ENCODE measurements at regions not wholly inside any gene's neighbourhood (a gene's known extent, or its start where the extent isn't known, plus 50 kb on each side); places are given as distances from the start of the nearest gene placed in this dataset.

GRCh38 chr7:148472406-148472805 is 118.2 kb upstream of the C7orf33 start:
- H3K9me3 ChIP-seq (ENCODE audit: control insufficient read depth in 2 of 2, insufficient read depth in 1 of 2, low read depth in 1 of 2, low read length in 1 of 2): no peaks in the 10 kb centered on the region
- H3K4me1 ChIP-seq (ENCODE audit: control insufficient read depth in 2 of 2, insufficient read depth in 2 of 2, low read length in 1 of 2): no peaks in the 10 kb centered on the region
- H3K27ac ChIP-seq (ENCODE audit: low read depth in 2 of 2, low read length in 1 of 2): no peak overlapping the region
- 55 to 63% methylated on average over 11 of the region's 11 CpGs for WGBS, 2 donors
- no peaks in the 10 kb centered on the region for H3K27me3 ChIP-seq (ENCODE audit: control insufficient read depth in 1 of 2, insufficient read depth in 2 of 2, low read length in 2 of 2)
- no peak overlapping the region for H3K4me3 ChIP-seq (ENCODE audit: low read depth in 1 of 2, low read length in 2 of 2)
- H3K36me3 ChIP-seq (ENCODE audit: control insufficient read depth in 2 of 2, insufficient read depth in 2 of 2, low read length in 1 of 2): no peaks in the 10 kb centered on the region

DNA sequence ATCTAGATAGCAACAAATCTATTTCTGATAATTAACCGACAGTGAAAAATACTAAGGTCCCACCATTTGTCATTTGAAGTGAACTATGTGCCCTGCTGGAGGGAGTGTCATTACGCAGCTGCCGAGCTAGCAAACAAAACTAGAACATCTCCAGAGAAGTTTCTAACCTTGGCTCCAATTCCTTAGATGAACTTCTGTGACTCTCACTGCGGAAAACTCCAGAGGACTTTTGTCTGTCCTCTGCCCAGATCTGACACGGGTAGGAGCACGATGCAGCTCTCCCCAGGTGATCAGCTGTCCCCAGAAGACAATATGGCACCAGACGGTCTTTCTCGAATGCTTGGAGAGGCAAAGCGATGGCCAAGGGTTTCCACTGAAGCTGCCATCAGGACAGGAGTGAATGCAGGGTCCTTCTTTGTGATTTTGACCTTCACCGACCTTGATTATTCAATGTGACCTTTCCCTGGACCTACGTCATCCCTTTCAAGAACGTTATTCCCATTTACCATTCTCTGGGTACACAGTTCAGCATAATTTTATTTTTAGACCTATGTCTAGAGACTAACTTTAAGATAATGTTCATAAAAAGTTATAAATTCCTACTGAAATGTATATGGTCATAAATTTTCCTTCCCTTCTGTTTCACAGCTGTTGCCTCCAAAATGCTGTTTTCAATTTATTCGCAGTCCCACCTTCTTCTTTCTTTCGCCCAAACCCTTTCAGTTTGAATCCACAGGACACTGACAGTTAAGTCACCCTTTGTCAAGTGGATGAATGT is 116.7 kb upstream of the C7orf33 start:
- Histone ChIP-seq H3K27ac (ENCODE audit: low read depth in 2 of 2, low read length in 1 of 2) (no peak overlapping the region), H3K36me3 (ENCODE audit: control insufficient read depth in 2 of 2, insufficient read depth in 2 of 2, low read length in 1 of 2) (no peaks in the 10 kb centered on the region), H3K9me3 (ENCODE audit: control insufficient read depth in 2 of 2, insufficient read depth in 1 of 2, low read depth in 1 of 2, low read length in 1 of 2) (no peaks in the 10 kb centered on the region), H3K27me3 (ENCODE audit: control insufficient read depth in 1 of 2, insufficient read depth in 2 of 2, low read length in 2 of 2) (no peaks in the 10 kb centered on the region), H3K4me3 (ENCODE audit: low read depth in 1 of 2, low read length in 2 of 2) (no peak overlapping the region), H3K4me1 (ENCODE audit: control insufficient read depth in 2 of 2, insufficient read depth in 2 of 2, low read length in 1 of 2) (no peaks in the 10 kb centered on the region)
- WGBS, 2 donors: 67 to 77% methylated on average over 14 of the region's 14 CpGs

GRCh38 chr7:148474481-148475025 is 116.0 kb upstream of the C7orf33 start:
- H3K4me3 ChIP-seq (ENCODE audit: low read depth in 1 of 2, low read length in 2 of 2): no peak overlapping the region
- no peak overlapping the region for H3K27ac ChIP-seq (ENCODE audit: low read depth in 2 of 2, low read length in 1 of 2)
- H3K4me1 ChIP-seq (ENCODE audit: control insufficient read depth in 2 of 2, insufficient read depth in 2 of 2, low read length in 1 of 2): no peaks in the 10 kb centered on the region
- WGBS, 2 donors: 85 to 90% methylated on average over 6 of the region's 6 CpGs
- no peaks in the 10 kb centered on the region for H3K36me3 ChIP-seq (ENCODE audit: control insufficient read depth in 2 of 2, insufficient read depth in 2 of 2, low read length in 1 of 2)
- H3K9me3 ChIP-seq (ENCODE audit: control insufficient read depth in 2 of 2, insufficient read depth in 1 of 2, low read depth in 1 of 2, low read length in 1 of 2): no peaks in the 10 kb centered on the region
- no peaks in the 10 kb centered on the region for H3K27me3 ChIP-seq (ENCODE audit: control insufficient read depth in 1 of 2, insufficient read depth in 2 of 2, low read length in 2 of 2)

GRCh38 chr7:148478551-148478950 is 112.0 kb upstream of the C7orf33 start:
- whole genome bisulfite sequencing, 2 donors: 80 to 83% methylated on average over 9 of the region's 9 CpGs
- H3K9me3 ChIP-seq (ENCODE audit: control insufficient read depth in 2 of 2, insufficient read depth in 1 of 2, low read depth in 1 of 2, low read length in 1 of 2): no peaks in the 10 kb centered on the region
- H3K4me3 ChIP-seq (ENCODE audit: low read depth in 1 of 2, low read length in 2 of 2): no peak overlapping the region
- no peak overlapping the region for H3K27ac ChIP-seq (ENCODE audit: low read depth in 2 of 2, low read length in 1 of 2)
- no peaks in the 10 kb centered on the region for H3K4me1 ChIP-seq (ENCODE audit: control insufficient read depth in 2 of 2, insufficient read depth in 2 of 2, low read length in 1 of 2)
- H3K27me3 ChIP-seq (ENCODE audit: control insufficient read depth in 1 of 2, insufficient read depth in 2 of 2, low read length in 2 of 2): no peaks in the 10 kb centered on the region
- H3K36me3 ChIP-seq (ENCODE audit: control insufficient read depth in 2 of 2, insufficient read depth in 2 of 2, low read length in 1 of 2): no peaks in the 10 kb centered on the region

GRCh38 chr7:148480479-148481146 is 110.0 kb upstream of the C7orf33 start:
- 82% methylated on average over 5 of the region's 5 CpGs for WGBS, 2 donors
- Histone ChIP-seq H3K36me3 (ENCODE audit: control insufficient read depth in 2 of 2, insufficient read depth in 2 of 2, low read length in 1 of 2) (no peaks in the 10 kb centered on the region), H3K4me1 (ENCODE audit: control insufficient read depth in 2 of 2, insufficient read depth in 2 of 2, low read length in 1 of 2) (no peaks in the 10 kb centered on the region), H3K27me3 (ENCODE audit: control insufficient read depth in 1 of 2, insufficient read depth in 2 of 2, low read length in 2 of 2) (no peaks in the 10 kb centered on the region), H3K9me3 (ENCODE audit: control insufficient read depth in 2 of 2, insufficient read depth in 1 of 2, low read depth in 1 of 2, low read length in 1 of 2) (no peaks in the 10 kb centered on the region), H3K27ac (ENCODE audit: low read depth in 2 of 2, low read length in 1 of 2) (no peak overlapping the region), H3K4me3 (ENCODE audit: low read depth in 1 of 2, low read length in 2 of 2) (no peak overlapping the region)

- WGBS, 2 donors: 55 to 63% methylated on average over 3 of the region's 3 CpGs
- no peaks in the 10 kb centered on the region for H3K27me3 ChIP-seq (ENCODE audit: control insufficient read depth in 1 of 2, insufficient read depth in 2 of 2, low read length in 2 of 2)
- no peak overlapping the region for H3K27ac ChIP-seq (ENCODE audit: low read depth in 2 of 2, low read length in 1 of 2)
- no peak overlapping the region for H3K4me3 ChIP-seq (ENCODE audit: low read depth in 1 of 2, low read length in 2 of 2)
- H3K9me3 ChIP-seq (ENCODE audit: control insufficient read depth in 2 of 2, insufficient read depth in 1 of 2, low read depth in 1 of 2, low read length in 1 of 2): no peaks in the 10 kb centered on the region
- H3K4me1 ChIP-seq (ENCODE audit: control insufficient read depth in 2 of 2, insufficient read depth in 2 of 2, low read length in 1 of 2): no peaks in the 10 kb centered on the region
- no peaks in the 10 kb centered on the region for H3K36me3 ChIP-seq (ENCODE audit: control insufficient read depth in 2 of 2, insufficient read depth in 2 of 2, low read length in 1 of 2)
These were observed 109.4 kb upstream of the C7orf33 start for GRCh38 chr7:148481147-148481526.

GRCh38 chr7:148481971-148482626 is 108.5 kb upstream of the C7orf33 start:
- Histone ChIP-seq H3K27me3 (ENCODE audit: control insufficient read depth in 1 of 2, insufficient read depth in 2 of 2, low read length in 2 of 2) (no peaks in the 10 kb centered on the region), H3K4me3 (ENCODE audit: low read depth in 1 of 2, low read length in 2 of 2) (no peak overlapping the region), H3K27ac (ENCODE audit: low read depth in 2 of 2, low read length in 1 of 2) (no peak overlapping the region), H3K4me1 (ENCODE audit: control insufficient read depth in 2 of 2, insufficient read depth in 2 of 2, low read length in 1 of 2) (no peaks in the 10 kb centered on the region), H3K9me3 (ENCODE audit: control insufficient read depth in 2 of 2, insufficient read depth in 1 of 2, low read depth in 1 of 2, low read length in 1 of 2) (peaks cover 0 to 2% of the 10 kb centered on the region in 2 donors), H3K36me3 (ENCODE audit: control insufficient read depth in 2 of 2, insufficient read depth in 2 of 2, low read length in 1 of 2) (no peaks in the 10 kb centered on the region)
- 46 to 59% methylated on average over 19 of the region's 19 CpGs for WGBS, 2 donors

- H3K4me1 ChIP-seq (ENCODE audit: control insufficient read depth in 2 of 2, insufficient read depth in 2 of 2, low read length in 1 of 2): no peaks in the 10 kb centered on the region
- no peak overlapping the region for H3K27ac ChIP-seq (ENCODE audit: low read depth in 2 of 2, low read length in 1 of 2)
- H3K9me3 ChIP-seq (ENCODE audit: control insufficient read depth in 2 of 2, insufficient read depth in 1 of 2, low read depth in 1 of 2, low read length in 1 of 2): peaks cover 0 to 2% of the 10 kb centered on the region in 2 donors
- H3K36me3 ChIP-seq (ENCODE audit: control insufficient read depth in 2 of 2, insufficient read depth in 2 of 2, low read length in 1 of 2): no peaks in the 10 kb centered on the region
- WGBS, 2 donors: 73 to 83% methylated on average over 17 of the region's 17 CpGs
- H3K27me3 ChIP-seq (ENCODE audit: control insufficient read depth in 1 of 2, insufficient read depth in 2 of 2, low read length in 2 of 2): no peaks in the 10 kb centered on the region
- H3K4me3 ChIP-seq (ENCODE audit: low read depth in 1 of 2, low read length in 2 of 2): no peak overlapping the region
These were observed 106.9 kb upstream of the C7orf33 start for GRCh38 chr7:148483515-148484308.

GRCh38 chr7:148484486-148484885 is 106.1 kb upstream of the C7orf33 start:
- no peaks in the 10 kb centered on the region for H3K36me3 ChIP-seq (ENCODE audit: control insufficient read depth in 2 of 2, insufficient read depth in 2 of 2, low read length in 1 of 2)
- WGBS, 2 donors: 88% methylated on average over 3 of the region's 3 CpGs
- peaks cover 0 to 2% of the 10 kb centered on the region in 2 donors for H3K9me3 ChIP-seq (ENCODE audit: control insufficient read depth in 2 of 2, insufficient read depth in 1 of 2, low read depth in 1 of 2, low read length in 1 of 2)
- H3K4me1 ChIP-seq (ENCODE audit: control insufficient read depth in 2 of 2, insufficient read depth in 2 of 2, low read length in 1 of 2): no peaks in the 10 kb centered on the region
- H3K27me3 ChIP-seq (ENCODE audit: control insufficient read depth in 1 of 2, insufficient read depth in 2 of 2, low read length in 2 of 2): no peaks in the 10 kb centered on the region
- no peak overlapping the region for H3K27ac ChIP-seq (ENCODE audit: low read depth in 2 of 2, low read length in 1 of 2)
- no peak overlapping the region for H3K4me3 ChIP-seq (ENCODE audit: low read depth in 1 of 2, low read length in 2 of 2)
